ENCODE measurements at regions not wholly inside any gene's neighbourhood (a gene's known extent, or its start where the extent isn't known, plus 50 kb on each side); places are given as distances from the start of the nearest gene placed in this dataset.

GRCh38 chr2:125560855-125561254, 1095.1 kb upstream of the GYPC start:
- no peak for DNase-seq (ENCODE audit: low spot score)
- ChIA-PET POLR2A (ENCODE audit: low non-redundant PET) (no interaction called here), CTCF (no interaction called here)
- Histone ChIP-seq H3K9me3 (ENCODE audit: low read depth, low read length, poor library complexity, severe bottlenecking) (peaks cover 6% of the 10 kb centered on the region), H3K4me1 (ENCODE audit: insufficient read depth, low read length, poor library complexity, severe bottlenecking) (no peaks in the 10 kb centered on the region), H3K4me3 (ENCODE audit: low read depth, low read length, poor library complexity, severe bottlenecking) (no peak overlapping the region), H3K36me3 (ENCODE audit: insufficient read depth, low read length, poor library complexity, severe bottlenecking) (no peaks in the 10 kb centered on the region), H3K27me3 (replicated peaks; ENCODE audit: insufficient read depth, low read depth, low read length, poor library complexity) (no peaks in the 10 kb centered on the region), H3K27ac (ENCODE audit: low read depth, low read length, poor library complexity, severe bottlenecking) (no peak overlapping the region)
- TF ChIP-seq EZH2 (IDR thresholded peaks at IDR 0.05; ENCODE audit: borderline replicate concordance, low read depth, low read length, poor library complexity, severe bottlenecking) (no peak), CTCF (conservative IDR thresholded peaks at IDR 0.05; ENCODE audit: low read depth, low read length) (no peak)
- BruUV-seq (replicated peaks): no TSS peak
- intact Hi-C loops (cut with micrococcal nuclease; ENCODE audit: unreplicated experiment): no loop called here

GRCh38 chr2:125561302-125561701, 1094.7 kb upstream of the GYPC start:
- ChIA-PET POLR2A (ENCODE audit: low non-redundant PET) (no interaction called here), CTCF (no interaction called here)
- intact Hi-C loops (cut with micrococcal nuclease; ENCODE audit: unreplicated experiment): no loop called here
- H3K4me1 ChIP-seq (ENCODE audit: insufficient read depth, low read length, poor library complexity, severe bottlenecking): no peaks in the 10 kb centered on the region
- no TSS peak for BruUV-seq (replicated peaks)
- H3K27me3 ChIP-seq (replicated peaks; ENCODE audit: insufficient read depth, low read depth, low read length, poor library complexity): no peaks in the 10 kb centered on the region
- no peaks in the 10 kb centered on the region for H3K36me3 ChIP-seq (ENCODE audit: insufficient read depth, low read length, poor library complexity, severe bottlenecking)
- peaks cover 6% of the 10 kb centered on the region for H3K9me3 ChIP-seq (ENCODE audit: low read depth, low read length, poor library complexity, severe bottlenecking)
- no peak for DNase-seq (ENCODE audit: low spot score)
- H3K4me3 ChIP-seq (ENCODE audit: low read depth, low read length, poor library complexity, severe bottlenecking): no peak overlapping the region
- H3K27ac ChIP-seq (ENCODE audit: low read depth, low read length, poor library complexity, severe bottlenecking): no peak overlapping the region
- TF ChIP-seq EZH2 (IDR thresholded peaks at IDR 0.05; ENCODE audit: borderline replicate concordance, low read depth, low read length, poor library complexity, severe bottlenecking) (no peak), CTCF (conservative IDR thresholded peaks at IDR 0.05; ENCODE audit: low read depth, low read length) (no peak)

GRCh38 chr2:125562924-125563323, 1093.0 kb upstream of the GYPC start:
- H3K27me3 ChIP-seq (replicated peaks; ENCODE audit: insufficient read depth, low read depth, low read length, poor library complexity): no peaks in the 10 kb centered on the region
- H3K4me1 ChIP-seq (ENCODE audit: insufficient read depth, low read length, poor library complexity, severe bottlenecking): no peaks in the 10 kb centered on the region
- DNase-seq (ENCODE audit: low spot score): no peak
- H3K27ac ChIP-seq (ENCODE audit: low read depth, low read length, poor library complexity, severe bottlenecking): no peak overlapping the region
- intact Hi-C loops (cut with micrococcal nuclease; ENCODE audit: unreplicated experiment): no loop called here
- no peak for TF ChIP-seq EZH2 (IDR thresholded peaks at IDR 0.05; ENCODE audit: borderline replicate concordance, low read depth, low read length, poor library complexity, severe bottlenecking)
- TF ChIP-seq CTCF (conservative IDR thresholded peaks at IDR 0.05; ENCODE audit: low read depth, low read length): no peak
- H3K36me3 ChIP-seq (ENCODE audit: insufficient read depth, low read length, poor library complexity, severe bottlenecking): no peaks in the 10 kb centered on the region
- BruUV-seq (replicated peaks): no TSS peak
- H3K4me3 ChIP-seq (ENCODE audit: low read depth, low read length, poor library complexity, severe bottlenecking): no peak overlapping the region
- H3K9me3 ChIP-seq (ENCODE audit: low read depth, low read length, poor library complexity, severe bottlenecking): peaks cover 14% of the 10 kb centered on the region
- ChIA-PET CTCF (no interaction called here), POLR2A (ENCODE audit: low non-redundant PET) (no interaction called here)
